HS-27A (cell line): ENCODE measurements at regions not wholly inside any gene's neighbourhood (a gene's known extent, or its start where the extent isn't known, plus 50 kb on each side); places are given as distances from the start of the nearest gene placed in this dataset.

Experiments
- DNase-seq: peaks from one replicate; pipeline ENCODE4 v3.0.0-alpha.2; 2012; ENCODE audit warnings: low read depth, missing footprints

- no peak for DNase-seq
Measured at GRCh38 chr11:92482492-92483060, 258.0 kb downstream of the FAT3 start.

GRCh38 chr11:92484570-92484969, 260.0 kb downstream of the FAT3 start:
- DNase-seq = no peak

- no peak for DNase-seq
Measured at GRCh38 chr11:92489826-92490399, 265.3 kb downstream of the FAT3 start.

- DNase-seq = no peak
Measured at GRCh38 chr11:92492372-92492771, 267.8 kb downstream of the FAT3 start.

GRCh38 chr11:92495107-92495793, 270.6 kb downstream of the FAT3 start:
- no peak for DNase-seq

- no peak for DNase-seq
Measured at GRCh38 chr11:92500453-92500852, 275.8 kb downstream of the FAT3 start.

- no peak for DNase-seq
Measured at GRCh38 chr11:92501066-92501739, 276.6 kb downstream of the FAT3 start.

- no peak for DNase-seq
Measured at GRCh38 chr11:92504004-92504403, 279.4 kb downstream of the FAT3 start.

- no peak for DNase-seq
Measured at GRCh38 chr11:92504534-92504933, 279.9 kb downstream of the FAT3 start.

GRCh38 chr11:92505689-92506088, 281.1 kb downstream of the FAT3 start:
- no peak for DNase-seq

GRCh38 chr11:92506809-92507336, 282.3 kb downstream of the FAT3 start:
- DNase-seq = no peak

GRCh38 chr11:92510591-92510990, 286.0 kb downstream of the FAT3 start:
- no peak for DNase-seq

GRCh38 chr11:92511522-92512203, 287.0 kb downstream of the FAT3 start:
- DNase-seq = no peak

GRCh38 chr11:92512204-92512569, 287.6 kb downstream of the FAT3 start:
- no peak for DNase-seq

GRCh38 chr11:92523611-92524010, 299.0 kb downstream of the FAT3 start:
- no peak for DNase-seq

GRCh38 chr11:92524542-92524941, 299.9 kb downstream of the FAT3 start:
- DNase-seq = no peak

GRCh38 chr11:92527467-92527866, 302.8 kb downstream of the FAT3 start:
- DNase-seq = no peak

GRCh38 chr11:92528001-92528400, 303.4 kb downstream of the FAT3 start:
- peak; percentile 43 for DNase-seq

GRCh38 chr11:92531065-92531739, 306.6 kb downstream of the FAT3 start:
- no peak for DNase-seq

GRCh38 chr11:92533657-92534335, 309.2 kb downstream of the FAT3 start:
- DNase-seq = no peak

GRCh38 chr11:92536883-92537282, 312.3 kb downstream of the FAT3 start:
- no peak for DNase-seq
